Parathyroid adenoma (tissue), 2 donors: ENCODE measurements at regions not wholly inside any gene's neighbourhood (a gene's known extent, or its start where the extent isn't known, plus 50 kb on each side); places are given as distances from the start of the nearest gene placed in this dataset.

Source experiments
- H2AFZ ChIP-seq: fragments of 300-600 bp; sonication (generic); one replicate; pipeline ENCODE4 v1.7.0; 2017; ENCODE audit warnings: antibody characterized with exemption, mild to moderate bottlenecking
- H3K27ac ChIP-seq: fragments of 300-600 bp; sonication (generic); one replicate; pipeline ENCODE4 v1.7.0; 2017
- H3K27me3 ChIP-seq: fragments of 300-600 bp; sonication (generic); one replicate; pipeline ENCODE4 v1.7.0; 2017; ENCODE audit warnings: low read length; ENCODE audit not compliant: control insufficient read depth, insufficient read depth
- H3K36me3 ChIP-seq: fragments of 300-600 bp; sonication (generic); one replicate; pipeline ENCODE4 v1.7.0; 2017; ENCODE audit warnings: low read length; ENCODE audit not compliant: control insufficient read depth, insufficient read depth
- H3K4me1 ChIP-seq: fragments of 300-600 bp; sonication (generic); one replicate; pipeline ENCODE4 v1.7.0; 2017; ENCODE audit warnings: control low read depth
- H3K4me2 ChIP-seq: fragments of 300-600 bp; sonication (generic); one replicate; pipeline ENCODE4 v1.7.0; 2017; ENCODE audit warnings: low read length
- H3K4me3 ChIP-seq: fragments of 300-600 bp; sonication (generic); one replicate; pipeline ENCODE4 v1.7.0; 2017; ENCODE audit warnings: low read depth, low read length
- H3K79me2 ChIP-seq: fragments of 300-600 bp; sonication (generic); one replicate; pipeline ENCODE4 v1.7.0; 2017; ENCODE audit warnings: control low read depth
- H3K9ac ChIP-seq: fragments of 300-600 bp; sonication (generic); one replicate; pipeline ENCODE4 v1.7.0; 2017; ENCODE audit warnings: mild to moderate bottlenecking
- H3K9me3 ChIP-seq: fragments of 300-600 bp; sonication (generic); one replicate; pipeline ENCODE4 v1.7.0; 2017; ENCODE audit warnings: low read length; ENCODE audit not compliant: control insufficient read depth
- CTCF ChIP-seq: fragments of 300-600 bp; sonication (generic); IDR thresholded peaks from one replicate; pipeline ENCODE4 v1.7.0; 2017; ENCODE audit warnings: antibody characterized with exemption, mild to moderate bottlenecking
- donor health status: primary hyperparathyroidism.

- Histone ChIP-seq H3K79me2 (no peaks in the 10 kb centered on the region), H3K9ac (no peak overlapping the region), H2AFZ (no peak overlapping the region), H3K36me3 (no peaks in the 10 kb centered on the region), H3K4me3 (no peak overlapping the region), H3K4me1 (peaks cover 2% of the 10 kb centered on the region), H3K27me3 (no peaks in the 10 kb centered on the region), H3K9me3 (no peaks in the 10 kb centered on the region), H3K27ac (no peak overlapping the region), H3K4me2 (no peak overlapping the region)
- no peak for TF ChIP-seq CTCF
Measured at GRCh38 chr20:24402188-24402587, 67.2 kb upstream of the SYNDIG1 start.

DNA sequence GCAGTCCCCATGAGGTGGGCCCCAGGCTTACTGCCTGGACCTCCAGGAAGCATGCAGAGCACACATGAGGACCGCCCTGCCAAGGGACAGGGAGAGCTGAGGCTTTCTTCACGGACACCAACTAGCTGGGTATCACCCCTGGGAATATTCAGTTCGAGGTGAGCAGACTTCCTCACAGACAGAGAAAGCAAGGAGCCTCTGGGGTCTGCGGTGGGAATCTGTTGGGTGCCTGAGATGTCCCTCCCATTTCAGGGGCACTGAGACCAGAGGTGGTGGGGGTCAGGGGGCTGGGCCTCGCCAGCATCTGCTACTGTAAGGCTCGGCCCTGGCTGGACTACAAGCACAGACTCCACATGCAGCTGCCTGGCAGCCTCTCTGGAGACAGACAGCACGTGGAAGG is 74.3 kb upstream of the SYNDIG1 start:
- Histone ChIP-seq H3K4me2 (no peak overlapping the region), H3K36me3 (no peaks in the 10 kb centered on the region), H3K27me3 (no peaks in the 10 kb centered on the region), H3K79me2 (no peaks in the 10 kb centered on the region), H3K4me1 (no peaks in the 10 kb centered on the region), H3K9me3 (no peaks in the 10 kb centered on the region), H3K9ac (no peak overlapping the region), H3K27ac (no peak overlapping the region), H3K4me3 (no peak overlapping the region), H2AFZ (no peak overlapping the region)
- no peak for TF ChIP-seq CTCF

GRCh38 chr20:24393903-24394302 is 75.5 kb upstream of the SYNDIG1 start:
- Histone ChIP-seq H3K27ac (no peak overlapping the region), H3K4me2 (no peak overlapping the region), H3K79me2 (no peaks in the 10 kb centered on the region), H3K27me3 (no peaks in the 10 kb centered on the region), H3K4me3 (no peak overlapping the region), H3K9ac (no peak overlapping the region), H3K9me3 (no peaks in the 10 kb centered on the region), H3K4me1 (no peaks in the 10 kb centered on the region), H2AFZ (no peak overlapping the region), H3K36me3 (no peaks in the 10 kb centered on the region)
- no peak for TF ChIP-seq CTCF

DNA sequence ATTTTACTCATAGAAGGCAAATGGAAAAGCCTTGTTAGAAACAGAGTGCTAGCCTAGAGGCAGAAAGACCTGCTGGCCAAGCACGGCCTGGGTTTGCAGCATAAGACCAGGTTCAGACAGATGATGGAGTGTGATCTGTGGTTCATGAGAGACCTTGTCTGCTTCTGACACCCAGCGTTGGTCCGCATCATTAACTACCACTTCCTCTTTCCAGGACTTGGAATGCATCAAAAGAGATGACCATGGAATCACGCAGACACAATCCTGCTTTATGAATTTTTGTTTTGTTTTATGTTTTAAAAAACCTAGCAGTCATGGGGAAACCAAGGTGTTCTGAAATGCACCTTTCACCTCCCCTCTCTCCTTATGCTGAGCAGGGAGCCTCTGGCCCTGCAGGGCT is 76.8 kb upstream of the SYNDIG1 start:
- Histone ChIP-seq H3K4me3 (no peak overlapping the region), H2AFZ (no peak overlapping the region)

More for the DNA sequence above, 76.8 kb upstream of the SYNDIG1 start:
- no peaks in the 10 kb centered on the region for H3K4me1 ChIP-seq
- no peak overlapping the region for H3K4me2 ChIP-seq
- H3K9me3 ChIP-seq, result no peaks in the 10 kb centered on the region
- H3K36me3 ChIP-seq, result no peaks in the 10 kb centered on the region
- H3K27me3 ChIP-seq, result no peaks in the 10 kb centered on the region
- H3K79me2 ChIP-seq, result no peaks in the 10 kb centered on the region
- no peak overlapping the region for H3K27ac ChIP-seq
- no peak overlapping the region for H3K9ac ChIP-seq
- no peak for TF ChIP-seq CTCF
